IPS-18a (cell line): ENCODE measurements at regions not wholly inside any gene's neighbourhood (a gene's known extent, or its start where the extent isn't known, plus 50 kb on each side); places are given as distances from the start of the nearest gene placed in this dataset.

ENCODE experiments used
- H3K27ac ChIP-seq: one replicate; pipeline ENCODE4 v1.5.1; 2013; ENCODE audit warnings: low read length
- H3K27me3 ChIP-seq: one replicate; pipeline ENCODE4 v1.6.1; 2013; ENCODE audit warnings: mild to moderate bottlenecking, low read length; ENCODE audit not compliant: control insufficient read depth, insufficient read depth
- H3K36me3 ChIP-seq: one replicate; pipeline ENCODE4 v1.6.1; 2013; ENCODE audit warnings: low read depth, low read length; ENCODE audit not compliant: control insufficient read depth
- H3K4me1 ChIP-seq: one replicate; pipeline ENCODE4 v1.6.1; 2013; ENCODE audit warnings: low read depth, low read length; ENCODE audit not compliant: control insufficient read depth
- H3K4me3 ChIP-seq: one replicate; pipeline ENCODE4 v1.5.1; 2013; ENCODE audit warnings: low read length
- H3K9ac ChIP-seq: one replicate; pipeline ENCODE4 v1.6.1; 2013; ENCODE audit warnings: mild to moderate bottlenecking, low read length, moderate library complexity
- H3K9me3 ChIP-seq: one replicate; pipeline ENCODE4 v1.6.1; 2013; ENCODE audit warnings: low read depth, low read length; ENCODE audit not compliant: control insufficient read depth

DNA sequence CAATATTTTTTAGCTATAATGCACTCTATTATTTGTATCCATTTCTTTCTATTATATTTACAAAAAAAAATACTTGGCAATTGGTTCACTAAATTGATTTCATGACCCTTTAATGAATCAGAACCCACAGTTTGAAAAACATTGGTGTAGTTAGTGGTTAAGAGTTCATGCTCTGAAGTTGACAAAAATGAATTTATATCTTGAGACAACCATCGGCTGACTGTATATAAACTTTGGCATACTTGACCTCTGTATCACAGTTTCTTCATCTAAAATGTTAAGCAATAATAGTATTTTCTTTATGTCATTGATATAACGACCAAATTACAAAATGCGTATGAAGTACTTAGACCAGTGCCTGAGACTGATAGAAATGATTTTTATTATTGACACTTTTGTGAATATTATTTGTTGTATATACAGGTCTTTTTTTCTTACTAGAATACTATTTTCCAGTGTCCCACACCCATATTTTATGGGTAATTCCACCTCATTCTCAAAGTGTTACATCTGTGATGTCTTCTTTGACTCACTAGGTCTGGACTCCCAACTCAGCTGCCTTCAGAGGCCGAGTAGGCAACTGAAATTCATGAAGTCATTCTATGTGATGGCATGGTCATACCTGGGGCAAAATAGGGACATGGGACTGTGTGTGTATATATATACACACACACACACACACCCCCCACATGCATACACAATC lies 459.2 kb downstream of the RFPL4B start:
- H3K27me3 ChIP-seq, result no peaks in the 10 kb centered on the region
- no peak overlapping the region for H3K27ac ChIP-seq
- no peak overlapping the region for H3K9ac ChIP-seq
- no peaks in the 10 kb centered on the region for H3K36me3 ChIP-seq
- H3K9me3 ChIP-seq, result no peaks in the 10 kb centered on the region
- no peaks in the 10 kb centered on the region for H3K4me1 ChIP-seq
- H3K4me3 ChIP-seq, result no peak overlapping the region

DNA sequence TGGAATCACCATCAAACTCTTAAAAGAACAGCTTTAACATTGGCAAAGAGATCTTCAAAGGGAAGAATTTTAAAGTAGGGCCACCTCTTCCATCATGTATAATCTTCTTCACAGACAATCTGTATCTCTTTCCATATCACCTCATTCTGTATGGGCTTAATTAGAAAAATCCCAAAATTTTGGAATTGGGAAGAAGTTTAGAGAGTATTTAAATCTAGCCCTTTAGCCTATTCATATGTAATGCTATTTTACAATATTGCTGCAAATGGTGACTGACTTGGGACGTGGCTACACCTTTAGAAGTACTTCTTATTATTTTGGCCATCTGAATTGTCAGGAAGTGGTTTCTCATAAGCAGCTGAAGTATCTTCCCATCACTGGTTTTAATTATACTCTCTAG lies 474.3 kb downstream of the RFPL4B start:
- Histone ChIP-seq H3K4me1 (no peaks in the 10 kb centered on the region), H3K36me3 (no peaks in the 10 kb centered on the region), H3K4me3 (no peak overlapping the region)

DNA sequence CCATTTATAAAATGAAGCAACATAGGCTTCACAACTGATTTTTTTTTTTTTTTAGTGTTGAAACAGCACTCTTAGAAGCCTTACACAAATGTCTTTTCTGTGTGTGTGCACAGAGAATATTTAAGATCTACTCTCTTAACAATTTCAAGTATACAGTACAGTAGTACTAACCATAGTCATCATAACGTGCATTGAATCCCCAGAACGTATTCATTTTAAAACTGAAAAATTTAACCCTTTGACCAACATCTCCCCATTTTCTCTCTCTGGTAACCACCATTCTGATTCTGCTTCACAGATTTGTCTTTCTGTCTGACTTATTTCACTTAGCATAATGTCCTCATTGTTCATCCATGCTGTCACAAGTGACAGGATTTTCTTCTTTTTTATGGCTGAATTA lies 475.6 kb downstream of the RFPL4B start:
- H3K4me1 ChIP-seq, result peaks cover 4% of the 10 kb centered on the region
- H3K36me3 ChIP-seq, result no peaks in the 10 kb centered on the region
- H3K27me3 ChIP-seq, result no peaks in the 10 kb centered on the region
- H3K4me3 ChIP-seq, result no peak overlapping the region
- no peak overlapping the region for H3K9ac ChIP-seq
- H3K27ac ChIP-seq, result no peak overlapping the region
- no peaks in the 10 kb centered on the region for H3K9me3 ChIP-seq

More for the DNA sequence above, 474.3 kb downstream of the RFPL4B start:
- no peak overlapping the region for H3K9ac ChIP-seq
- H3K27ac ChIP-seq, result no peak overlapping the region
- H3K27me3 ChIP-seq, result no peaks in the 10 kb centered on the region
- no peaks in the 10 kb centered on the region for H3K9me3 ChIP-seq

DNA sequence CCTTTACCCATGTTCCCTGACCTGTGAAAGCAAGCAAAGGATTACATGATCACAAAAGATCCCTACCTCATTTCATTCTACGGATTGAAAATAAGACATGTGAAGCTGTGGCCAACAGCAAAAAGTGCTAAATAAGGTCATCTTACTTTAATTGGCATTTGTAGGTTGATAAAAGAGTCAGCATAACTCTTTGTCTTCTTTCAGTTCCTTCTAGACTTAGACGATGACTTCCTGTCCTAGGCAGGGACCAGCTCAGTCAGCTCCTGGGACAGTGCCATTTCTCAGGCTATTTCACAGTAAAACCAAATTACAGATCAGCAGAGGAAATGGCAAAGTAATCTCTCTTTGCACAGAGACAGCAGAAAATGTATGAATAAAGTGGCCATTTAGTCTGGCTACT lies 480.7 kb downstream of the RFPL4B start:
- H3K4me3 ChIP-seq, result no peak overlapping the region
- no peaks in the 10 kb centered on the region for H3K36me3 ChIP-seq
- no peaks in the 10 kb centered on the region for H3K27me3 ChIP-seq
- peak overlapping the region; percentile 47 for H3K27ac ChIP-seq
- H3K4me1 ChIP-seq, result peaks cover 20% of the 10 kb centered on the region
- no peaks in the 10 kb centered on the region for H3K9me3 ChIP-seq
- no peak overlapping the region for H3K9ac ChIP-seq

DNA sequence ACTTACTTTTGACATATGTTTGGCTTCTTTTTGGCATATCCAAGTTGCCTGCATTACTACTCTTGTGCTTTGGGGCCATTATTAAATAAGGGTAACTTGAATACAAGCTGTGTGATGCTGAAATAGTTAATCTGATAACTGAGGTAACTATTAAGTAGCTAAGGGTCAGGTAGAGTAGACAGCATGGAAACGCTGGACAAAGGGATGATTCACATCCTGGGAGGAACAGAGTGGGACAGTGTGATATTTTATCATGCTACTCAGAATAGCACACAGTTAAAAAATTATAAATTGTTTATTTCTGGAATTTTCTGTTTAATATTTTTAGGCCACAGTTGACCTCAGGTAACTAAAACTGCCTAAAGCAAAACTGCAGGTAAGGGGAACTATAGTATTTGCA lies 483.9 kb downstream of the RFPL4B start:
- Histone ChIP-seq H3K4me1 (peaks cover 20% of the 10 kb centered on the region), H3K9me3 (no peaks in the 10 kb centered on the region), H3K36me3 (no peaks in the 10 kb centered on the region), H3K4me3 (no peak overlapping the region), H3K27ac (no peak overlapping the region), H3K9ac (no peak overlapping the region), H3K27me3 (no peaks in the 10 kb centered on the region)

DNA sequence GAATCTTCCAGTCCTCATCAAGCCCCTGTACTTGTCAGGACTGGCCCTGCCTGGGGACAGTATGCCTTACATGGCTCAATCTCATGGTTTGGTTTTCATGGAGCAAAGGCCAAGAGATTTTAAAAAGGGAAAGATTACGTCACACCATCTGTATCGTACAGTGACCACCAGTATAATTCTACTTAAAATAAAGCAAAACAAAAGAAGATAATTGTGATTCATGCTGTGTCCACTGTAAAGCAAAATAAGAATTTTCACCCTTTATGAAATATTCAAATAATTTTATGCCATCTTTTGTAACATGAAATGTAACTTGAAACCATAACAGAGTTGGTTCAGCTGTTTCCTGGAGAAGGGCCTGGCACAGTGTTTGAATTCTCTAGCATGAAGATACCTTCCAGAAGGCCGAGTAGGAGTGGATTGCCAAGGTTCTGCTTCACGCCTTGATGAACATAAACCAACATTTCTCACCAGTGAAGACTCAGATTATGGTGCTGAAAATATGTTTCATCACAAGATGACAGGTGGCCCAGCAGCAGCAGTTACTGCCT lies 486.5 kb downstream of the RFPL4B start:
- Histone ChIP-seq H3K36me3 (no peaks in the 10 kb centered on the region), H3K4me1 (peaks cover 11% of the 10 kb centered on the region), H3K9ac (no peak overlapping the region), H3K27ac (no peak overlapping the region), H3K4me3 (no peak overlapping the region), H3K27me3 (no peaks in the 10 kb centered on the region), H3K9me3 (no peaks in the 10 kb centered on the region)

DNA sequence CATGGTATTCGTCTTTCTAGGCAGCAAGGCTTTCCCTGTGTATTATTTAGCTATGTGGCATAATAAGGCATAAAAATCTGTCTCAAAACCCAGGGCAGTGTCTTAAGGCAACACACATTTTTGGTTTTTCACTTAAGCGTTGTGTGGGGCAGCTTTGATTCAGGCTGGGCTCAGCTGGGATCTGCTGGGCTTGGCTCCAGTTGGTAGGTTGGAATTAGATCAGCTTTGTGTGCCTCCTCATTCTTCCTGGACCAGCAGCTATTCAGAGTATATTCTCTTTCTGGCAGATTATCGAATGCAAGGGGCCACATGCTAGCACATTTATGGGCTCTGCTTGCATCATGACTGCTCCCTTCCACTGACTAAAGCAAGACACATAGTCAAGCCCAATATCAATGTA lies 487.9 kb downstream of the RFPL4B start:
- H3K36me3 ChIP-seq, result no peaks in the 10 kb centered on the region
- no peak overlapping the region for H3K4me3 ChIP-seq
- no peaks in the 10 kb centered on the region for H3K9me3 ChIP-seq
- no peak overlapping the region for H3K27ac ChIP-seq
- H3K9ac ChIP-seq, result no peak overlapping the region
- no peaks in the 10 kb centered on the region for H3K4me1 ChIP-seq
- H3K27me3 ChIP-seq, result no peaks in the 10 kb centered on the region

DNA sequence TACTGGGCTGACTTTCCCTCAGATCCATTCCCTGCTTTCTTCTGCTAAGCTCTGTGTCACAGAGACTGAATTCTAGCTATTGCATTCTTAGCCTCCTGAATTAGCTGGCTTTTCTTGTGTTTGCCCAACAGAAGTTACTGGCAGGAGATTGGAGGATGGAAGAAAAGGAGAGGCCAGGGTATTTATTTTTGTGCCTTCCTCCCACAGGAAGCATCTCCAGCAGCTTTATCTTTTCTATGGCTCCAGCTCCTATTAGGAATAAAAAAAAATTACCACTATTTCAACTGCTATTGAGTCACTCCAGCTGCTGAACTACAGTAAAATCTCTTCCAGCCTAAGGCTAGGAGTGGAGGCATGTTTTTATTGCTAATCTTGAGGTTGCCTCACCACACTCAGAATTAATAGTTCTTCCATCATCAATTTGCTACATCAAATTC lies 492.4 kb downstream of the RFPL4B start:
- Histone ChIP-seq H3K36me3 (no peaks in the 10 kb centered on the region), H3K4me3 (no peak overlapping the region), H3K27ac (no peak overlapping the region), H3K27me3 (no peaks in the 10 kb centered on the region), H3K9me3 (no peaks in the 10 kb centered on the region), H3K9ac (no peak overlapping the region), H3K4me1 (no peaks in the 10 kb centered on the region)

DNA sequence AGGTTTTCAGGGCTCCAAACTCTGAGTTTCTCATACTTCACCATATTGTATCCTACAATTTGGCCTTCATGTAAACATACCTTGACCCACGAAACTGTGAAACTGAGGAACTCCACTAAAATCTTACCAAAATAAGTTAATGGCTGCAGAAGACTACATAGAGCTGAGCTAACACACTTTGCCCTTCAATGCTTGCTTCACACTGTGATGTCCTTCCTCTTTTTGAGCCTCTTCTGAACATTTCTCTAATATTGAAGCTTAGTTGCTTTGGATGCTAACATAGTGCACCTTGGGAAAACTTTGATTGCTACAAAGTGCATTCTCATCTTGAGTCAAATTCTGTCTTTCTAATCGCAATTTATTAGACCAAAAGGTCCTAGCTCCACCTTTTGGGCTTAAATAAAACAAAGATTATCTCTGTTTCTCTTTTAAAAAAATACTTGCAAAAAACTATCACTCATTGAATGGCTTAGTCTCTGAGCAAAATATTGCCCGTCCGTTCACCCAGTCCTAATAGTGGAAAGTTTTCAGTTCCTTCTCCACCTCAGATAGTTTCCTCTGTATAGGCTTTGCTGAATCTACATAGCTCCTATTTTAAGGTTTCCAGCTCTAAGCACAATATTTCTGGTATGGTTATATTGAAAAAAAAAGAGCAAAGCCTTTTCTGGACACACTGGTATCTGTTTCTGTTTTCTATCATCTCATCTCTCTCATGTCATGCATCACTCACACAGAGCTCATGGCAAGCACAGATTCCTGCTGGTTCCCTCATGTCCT lies 494.6 kb downstream of the RFPL4B start:
- H3K4me1 ChIP-seq, result no peaks in the 10 kb centered on the region
- no peak overlapping the region for H3K9ac ChIP-seq
- no peaks in the 10 kb centered on the region for H3K27me3 ChIP-seq
- H3K9me3 ChIP-seq, result no peaks in the 10 kb centered on the region
- no peaks in the 10 kb centered on the region for H3K36me3 ChIP-seq
- no peak overlapping the region for H3K27ac ChIP-seq
- H3K4me3 ChIP-seq, result no peak overlapping the region

DNA sequence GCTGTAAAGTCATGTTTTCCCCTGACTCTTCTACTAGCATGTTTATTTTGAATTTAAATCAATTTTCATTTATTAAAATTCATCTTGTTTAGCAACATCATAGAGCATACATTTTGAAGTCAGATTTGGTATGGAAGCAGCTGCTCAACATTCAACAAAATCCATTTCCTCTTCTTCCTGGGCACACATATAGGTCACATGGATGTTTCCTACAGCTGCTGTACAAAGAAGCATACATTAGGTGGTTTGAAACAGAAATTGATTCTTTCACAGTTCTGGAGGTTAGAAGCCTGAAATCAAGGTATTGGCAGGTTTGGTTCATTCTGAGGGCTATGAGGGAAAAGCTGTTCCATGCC lies 495.2 kb downstream of the RFPL4B start:
- Histone ChIP-seq H3K4me1 (no peaks in the 10 kb centered on the region), H3K27me3 (no peaks in the 10 kb centered on the region), H3K4me3 (no peak overlapping the region), H3K9ac (no peak overlapping the region), H3K36me3 (no peaks in the 10 kb centered on the region), H3K27ac (no peak overlapping the region), H3K9me3 (no peaks in the 10 kb centered on the region)

DNA sequence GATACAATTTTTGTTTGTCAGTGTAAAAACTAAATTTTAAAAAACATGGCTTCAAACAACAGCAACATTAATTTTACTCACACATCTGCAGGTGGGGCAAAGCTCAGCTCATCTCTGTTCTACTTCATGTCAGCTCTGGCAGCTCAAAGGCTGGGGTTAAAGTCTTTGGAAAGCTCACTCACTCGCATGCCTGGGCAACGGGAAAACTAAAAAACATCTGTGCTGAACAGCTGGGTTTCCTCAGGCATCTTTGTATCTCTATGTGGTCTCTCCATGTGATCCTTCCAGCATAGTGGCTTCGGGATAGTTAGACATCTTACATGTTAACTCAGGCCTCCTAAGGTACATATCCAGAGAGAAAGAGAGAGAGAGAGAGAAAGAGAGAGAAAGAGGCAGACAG lies 499.6 kb downstream of the RFPL4B start:
- no peak overlapping the region for H3K27ac ChIP-seq
- H3K36me3 ChIP-seq, result no peaks in the 10 kb centered on the region
- H3K4me1 ChIP-seq, result no peaks in the 10 kb centered on the region

DNA sequence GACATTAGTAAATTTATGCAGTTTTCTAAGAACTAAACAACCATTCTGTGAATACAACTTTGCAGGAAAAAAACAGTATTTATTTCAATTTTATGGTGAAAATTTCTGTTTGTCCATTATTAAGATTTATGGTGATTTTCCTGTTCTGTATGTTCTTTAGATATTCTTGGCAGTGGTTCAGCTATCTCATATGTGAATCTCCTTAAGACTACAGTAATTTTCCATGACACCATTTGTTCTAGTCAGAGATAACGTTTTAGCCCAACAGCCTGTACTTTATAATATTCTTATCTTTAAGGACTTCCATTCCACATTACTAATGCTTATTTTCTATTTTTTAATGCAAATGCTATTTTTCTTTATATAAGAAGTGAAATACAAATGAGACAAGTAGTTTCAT lies 504.0 kb downstream of the RFPL4B start:
- no peaks in the 10 kb centered on the region for H3K9me3 ChIP-seq
- H3K9ac ChIP-seq, result no peak overlapping the region
- no peak overlapping the region for H3K27ac ChIP-seq
- H3K36me3 ChIP-seq, result no peaks in the 10 kb centered on the region
- no peaks in the 10 kb centered on the region for H3K27me3 ChIP-seq
- no peak overlapping the region for H3K4me3 ChIP-seq
- H3K4me1 ChIP-seq, result no peaks in the 10 kb centered on the region

More for the DNA sequence above, 499.6 kb downstream of the RFPL4B start:
- H3K4me3 ChIP-seq, result no peak overlapping the region
- no peaks in the 10 kb centered on the region for H3K9me3 ChIP-seq
- no peaks in the 10 kb centered on the region for H3K27me3 ChIP-seq
- H3K9ac ChIP-seq, result no peak overlapping the region
